COLO668 (cell line): ENCODE measurements at regions not wholly inside any gene's neighbourhood (a gene's known extent, or its start where the extent isn't known, plus 50 kb on each side); places are given as distances from the start of the nearest gene placed in this dataset.

Experiments
- DNase-seq: peaks from one replicate; lab custom pipeline; 2025; ENCODE audit not compliant: unreplicated experiment; lab: John Stamatoyannopoulos, UW

GRCh38 chr7:25831062-25831691 is 320.8 kb upstream of the NFE2L3 start:
- DNase-seq = peak; percentile 23

DNA sequence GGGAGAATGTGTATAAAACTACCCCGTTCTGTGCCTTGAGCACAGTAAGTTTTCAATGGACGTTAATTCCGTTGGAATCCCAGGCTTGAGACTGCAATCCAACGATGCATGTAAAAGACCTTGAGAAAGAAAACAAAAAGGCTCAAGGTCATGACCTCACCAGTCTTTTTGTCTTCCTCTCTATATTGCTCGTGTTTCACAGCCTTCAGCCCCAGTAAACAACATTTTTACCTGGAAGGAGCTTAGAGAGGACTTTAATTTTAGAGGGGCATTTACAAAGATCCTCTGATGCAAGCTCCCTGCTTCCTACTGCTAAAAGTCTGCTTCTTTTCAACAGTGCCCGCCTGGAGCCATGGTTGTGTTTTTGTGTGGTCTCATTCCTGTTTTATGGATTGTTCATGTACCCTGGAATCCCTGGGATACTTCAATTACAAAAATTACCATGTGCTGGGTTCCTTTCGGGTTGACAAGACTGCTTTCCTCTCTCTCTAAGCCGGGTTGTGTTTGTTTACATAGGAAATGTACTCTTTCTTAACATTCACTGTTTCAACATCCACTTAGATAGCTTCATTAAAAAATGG is 320.1 kb upstream of the NFE2L3 start:
- no peak for DNase-seq

- DNase-seq = no peak
Measured at GRCh38 chr7:25832456-25832855, 319.5 kb upstream of the NFE2L3 start.

DNA sequence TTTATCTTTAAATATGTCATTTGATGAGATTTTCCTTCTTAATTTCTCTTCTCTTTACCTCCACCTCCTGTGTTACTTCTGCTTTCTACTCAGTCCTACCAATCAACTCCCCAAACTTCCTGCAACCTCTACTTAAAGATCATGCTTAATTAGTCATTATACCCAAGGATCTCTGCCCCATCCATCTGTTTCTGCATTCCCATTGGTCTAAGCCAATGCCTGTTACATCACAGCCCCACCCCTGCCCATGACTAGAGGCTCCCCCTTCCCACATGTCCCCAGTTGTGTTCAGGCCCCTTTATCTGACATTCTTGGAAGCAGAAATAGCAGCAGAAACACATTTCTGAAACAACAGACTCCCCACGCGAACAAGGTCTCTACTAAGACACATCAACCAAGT is 319.1 kb upstream of the NFE2L3 start:
- DNase-seq = no peak

GRCh38 chr7:25834050-25834449 is 317.9 kb upstream of the NFE2L3 start:
- DNase-seq = no peak

- no peak for DNase-seq
Measured at GRCh38 chr7:25835197-25835596, 316.8 kb upstream of the NFE2L3 start.

DNA sequence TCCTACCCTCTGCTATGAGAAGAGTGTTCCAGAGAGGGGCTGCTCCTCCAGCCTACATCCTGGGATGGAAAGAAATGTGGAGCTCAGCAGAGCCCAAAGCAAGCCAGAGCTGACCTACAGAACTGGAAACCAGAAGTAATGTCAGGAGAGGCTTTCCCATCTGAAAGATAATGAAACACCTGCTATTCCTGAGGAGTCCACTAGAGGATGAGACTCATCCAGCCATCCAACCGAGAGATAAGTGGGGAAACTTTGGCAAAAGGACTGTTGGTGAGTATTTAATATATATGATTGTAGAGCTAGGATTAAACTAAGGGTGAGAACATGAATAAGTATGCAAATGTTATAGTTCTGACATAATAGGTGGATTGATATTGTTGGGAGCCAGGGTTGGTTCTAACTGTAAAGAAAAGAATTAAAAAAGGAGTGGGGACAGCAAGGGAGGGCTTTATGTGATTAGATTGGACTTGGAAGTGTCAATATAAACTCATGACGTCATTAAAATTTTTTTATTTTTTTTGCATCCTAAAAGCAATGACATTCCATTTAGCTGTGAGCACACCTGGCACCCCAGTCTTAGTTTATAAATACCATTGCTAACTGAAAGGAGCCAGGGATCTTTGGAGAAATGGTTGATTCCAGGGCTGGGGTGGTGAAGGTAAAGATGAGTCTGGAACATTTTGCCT is 312.8 kb upstream of the NFE2L3 start:
- DNase-seq = no peak

- no peak for DNase-seq
Measured at GRCh38 chr7:25840209-25840792, 311.7 kb upstream of the NFE2L3 start.

GRCh38 chr7:25841575-25841974 is 310.4 kb upstream of the NFE2L3 start:
- no peak for DNase-seq

- no peak for DNase-seq
Measured at GRCh38 chr7:25842201-25842733, 309.7 kb upstream of the NFE2L3 start.

- DNase-seq = no peak
Measured at GRCh38 chr7:25843467-25843866, 308.5 kb upstream of the NFE2L3 start.

GRCh38 chr7:25844102-25844870 is 307.7 kb upstream of the NFE2L3 start:
- DNase-seq = no peak

GRCh38 chr7:25845464-25845863 is 306.5 kb upstream of the NFE2L3 start:
- no peak for DNase-seq

- DNase-seq = no peak
Measured at GRCh38 chr7:25846722-25847121, 305.3 kb upstream of the NFE2L3 start.

- no peak for DNase-seq
Measured at GRCh38 chr7:25847336-25848070, 304.5 kb upstream of the NFE2L3 start.

GRCh38 chr7:25849500-25850184 is 302.4 kb upstream of the NFE2L3 start:
- no peak for DNase-seq

DNA sequence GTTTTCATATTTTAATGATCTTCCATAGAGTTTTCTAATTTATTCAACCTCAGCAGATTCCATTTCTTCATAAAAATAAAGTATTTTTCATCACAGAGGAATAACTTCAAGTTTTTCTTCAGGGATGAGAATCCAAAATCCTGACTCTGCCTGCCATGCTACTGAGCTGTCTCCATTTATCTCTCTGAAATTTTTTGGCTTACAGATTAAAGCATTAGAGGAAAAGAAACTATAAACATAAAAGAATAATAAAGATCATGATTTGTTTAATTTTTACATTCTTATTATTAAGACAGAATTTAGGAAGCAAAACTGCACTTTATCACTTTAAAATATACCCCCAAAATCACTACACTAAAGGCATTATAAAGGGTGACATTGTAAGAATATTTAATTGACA is 301.8 kb upstream of the NFE2L3 start:
- DNase-seq = no peak

DNA sequence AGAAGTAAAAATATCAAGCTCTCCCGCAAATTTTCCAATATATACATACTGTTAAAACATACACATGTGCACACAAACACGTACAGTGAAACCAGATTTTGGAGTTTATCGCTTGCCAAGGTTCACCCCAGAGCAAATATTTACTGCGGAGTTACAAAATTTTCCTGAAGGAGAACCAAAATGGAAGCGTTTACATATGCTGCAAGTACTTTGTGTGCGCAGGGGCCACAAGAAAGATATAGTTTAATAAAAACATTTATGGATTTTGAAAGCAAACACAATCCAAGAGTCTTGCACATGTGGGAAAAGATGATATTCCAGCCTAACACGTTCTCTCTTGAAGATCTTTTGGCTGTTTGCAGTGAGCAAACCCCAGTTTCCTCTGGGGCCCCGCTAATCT is 301.3 kb upstream of the NFE2L3 start:
- no peak for DNase-seq

DNA sequence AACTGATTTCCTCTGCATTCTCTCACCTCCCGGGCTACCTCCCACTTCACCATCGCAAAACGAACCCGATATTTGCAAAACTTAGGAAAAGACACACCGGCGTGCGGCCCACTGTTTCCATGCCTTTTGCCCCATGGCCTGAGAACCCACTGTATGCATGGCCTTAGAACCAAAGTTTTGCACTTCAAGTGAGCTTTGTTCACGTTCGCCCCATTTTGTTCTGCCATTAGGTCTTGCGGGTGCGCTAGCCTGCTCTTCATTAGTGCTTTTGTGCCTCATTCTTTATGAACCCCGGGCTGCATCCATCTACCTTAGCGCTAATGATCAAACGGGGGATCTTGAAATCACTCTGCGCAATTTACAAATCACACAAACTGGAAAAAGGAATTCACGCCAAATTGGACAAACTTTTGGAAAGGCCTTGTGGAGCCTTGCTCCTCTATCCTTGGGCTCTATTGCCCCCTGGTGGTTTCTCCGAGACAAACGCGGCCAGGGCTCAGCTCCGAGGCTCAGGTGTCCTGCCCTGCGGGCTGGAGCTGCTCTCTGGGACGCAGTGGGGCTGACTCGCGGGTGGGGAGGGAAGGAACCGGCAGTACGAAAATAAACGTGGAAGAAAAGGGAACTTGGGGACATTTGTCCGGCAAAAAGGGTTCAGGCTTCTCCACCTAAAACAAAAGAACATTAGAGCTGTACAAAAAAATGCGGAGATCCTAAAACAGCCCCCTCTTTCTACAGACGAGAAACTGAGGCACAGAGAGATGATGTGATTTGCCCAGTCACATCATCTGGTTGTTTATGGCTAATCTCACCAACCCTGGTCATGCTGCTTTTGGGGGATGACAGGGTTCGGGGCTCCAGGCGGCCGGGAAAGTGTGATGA is 300.4 kb upstream of the NFE2L3 start:
- peak; percentile 95 for DNase-seq
